Skeletal muscle cell (primary cell): ENCODE measurements at regions not wholly inside any gene's neighbourhood (a gene's known extent, or its start where the extent isn't known, plus 50 kb on each side); places are given as distances from the start of the nearest gene placed in this dataset.
A peak's percentile ranks its signal among the peaks of the same experiment; 100 is the strongest.

Source experiments
- DNase-seq: peaks from one replicate; pipeline ENCODE4 v3.0.0-alpha.2; 2010; ENCODE audit warnings: low read depth
- H3K4me3 ChIP-seq: 2 replicates; pipeline ENCODE4 v1.5.1; 2011; ENCODE audit warnings: low read depth, mild to moderate bottlenecking, control low read depth, low read length, moderate library complexity

- H3K4me3 ChIP-seq, result no peak overlapping the region
- no peak for DNase-seq
Measured at GRCh38 chr13:53142306-53142705, 113.7 kb downstream of the OLFM4 start.

- H3K4me3 ChIP-seq, result no peak overlapping the region
- DNase-seq, result no peak
Measured at GRCh38 chr13:53143757-53144339, 115.2 kb downstream of the OLFM4 start.

GRCh38 chr13:53144826-53145225 lies 116.2 kb downstream of the OLFM4 start:
- DNase-seq, result no peak
- H3K4me3 ChIP-seq, result no peak overlapping the region

- DNase-seq, result no peak
- no peak overlapping the region for H3K4me3 ChIP-seq
Measured at GRCh38 chr13:53150568-53150967, 122.0 kb downstream of the OLFM4 start.

- DNase-seq, result peak; percentile 20
- H3K4me3 ChIP-seq, result no peak overlapping the region
Measured at GRCh38 chr13:53151336-53152056, 122.9 kb downstream of the OLFM4 start.

- no peak overlapping the region for H3K4me3 ChIP-seq
- no peak for DNase-seq
Measured at GRCh38 chr13:53152057-53152421, 123.4 kb downstream of the OLFM4 start.

GRCh38 chr13:53158201-53158600 lies 129.6 kb downstream of the OLFM4 start:
- no peak for DNase-seq
- H3K4me3 ChIP-seq, result no peak overlapping the region

- no peak overlapping the region for H3K4me3 ChIP-seq
- no peak for DNase-seq
Measured at GRCh38 chr13:53159431-53159830, 130.8 kb downstream of the OLFM4 start.

GRCh38 chr13:53160211-53160610 lies 131.6 kb downstream of the OLFM4 start:
- no peak for DNase-seq
- H3K4me3 ChIP-seq, result no peak overlapping the region

GRCh38 chr13:53161251-53161650 lies 132.6 kb downstream of the OLFM4 start:
- no peak overlapping the region for H3K4me3 ChIP-seq
- no peak for DNase-seq

GRCh38 chr13:53165261-53165660 lies 136.6 kb downstream of the OLFM4 start:
- no peak overlapping the region for H3K4me3 ChIP-seq
- DNase-seq, result no peak

- no peak for DNase-seq
- H3K4me3 ChIP-seq, result no peak overlapping the region
Measured at GRCh38 chr13:53167561-53167960, 138.9 kb downstream of the OLFM4 start.

GRCh38 chr13:53170910-53171309 lies 142.3 kb downstream of the OLFM4 start:
- H3K4me3 ChIP-seq, result no peak overlapping the region
- no peak for DNase-seq

- no peak overlapping the region for H3K4me3 ChIP-seq
- no peak for DNase-seq
Measured at GRCh38 chr13:53174545-53174944, 145.9 kb downstream of the OLFM4 start.

GRCh38 chr13:53180684-53181083 lies 152.1 kb downstream of the OLFM4 start:
- H3K4me3 ChIP-seq, result no peak overlapping the region
- no peak for DNase-seq

GRCh38 chr13:53182724-53183123 lies 154.1 kb downstream of the OLFM4 start:
- no peak for DNase-seq
- H3K4me3 ChIP-seq, result no peak overlapping the region

GRCh38 chr13:53188120-53188519 lies 159.5 kb downstream of the OLFM4 start:
- no peak overlapping the region for H3K4me3 ChIP-seq
- no peak for DNase-seq

GRCh38 chr13:53189162-53189561 lies 160.5 kb downstream of the OLFM4 start:
- DNase-seq, result no peak
- no peak overlapping the region for H3K4me3 ChIP-seq

- no peak overlapping the region for H3K4me3 ChIP-seq
- DNase-seq, result no peak
Measured at GRCh38 chr13:53191091-53191490, 162.5 kb downstream of the OLFM4 start.

- DNase-seq, result no peak
- H3K4me3 ChIP-seq, result no peak overlapping the region
Measured at GRCh38 chr13:53197424-53197823, 168.8 kb downstream of the OLFM4 start.

- H3K4me3 ChIP-seq, result no peak overlapping the region
- no peak for DNase-seq
Measured at GRCh38 chr13:53198017-53198416, 169.4 kb downstream of the OLFM4 start.
